ENCODE measurements at regions not wholly inside any gene's neighbourhood (a gene's known extent, or its start where the extent isn't known, plus 50 kb on each side); places are given as distances from the start of the nearest gene placed in this dataset.

DNA sequence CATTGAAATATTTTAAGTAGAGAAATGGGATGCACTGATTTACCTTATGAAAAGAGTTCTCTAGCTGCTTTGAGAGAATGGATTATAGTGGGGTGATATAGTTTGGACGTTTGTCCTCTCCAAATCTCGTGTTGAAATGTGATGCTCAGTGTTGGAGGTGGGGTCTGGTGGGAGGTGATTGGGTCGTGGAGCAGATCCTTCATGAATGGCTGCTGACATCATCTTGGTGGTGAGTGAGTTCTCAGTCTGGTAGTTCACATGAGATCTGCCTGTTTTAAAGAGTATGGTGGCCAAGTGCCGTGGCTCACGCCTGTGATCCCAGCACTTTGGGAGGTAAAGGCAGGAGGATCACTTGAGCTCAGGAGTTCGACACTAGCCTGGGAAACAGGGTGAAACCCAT, 58.7 kb upstream of the SH3RF3 start:
- no peak for TF ChIP-seq POLR2A (IDR thresholded peaks at IDR 0.05)
- TF ChIP-seq, protein P1, sequence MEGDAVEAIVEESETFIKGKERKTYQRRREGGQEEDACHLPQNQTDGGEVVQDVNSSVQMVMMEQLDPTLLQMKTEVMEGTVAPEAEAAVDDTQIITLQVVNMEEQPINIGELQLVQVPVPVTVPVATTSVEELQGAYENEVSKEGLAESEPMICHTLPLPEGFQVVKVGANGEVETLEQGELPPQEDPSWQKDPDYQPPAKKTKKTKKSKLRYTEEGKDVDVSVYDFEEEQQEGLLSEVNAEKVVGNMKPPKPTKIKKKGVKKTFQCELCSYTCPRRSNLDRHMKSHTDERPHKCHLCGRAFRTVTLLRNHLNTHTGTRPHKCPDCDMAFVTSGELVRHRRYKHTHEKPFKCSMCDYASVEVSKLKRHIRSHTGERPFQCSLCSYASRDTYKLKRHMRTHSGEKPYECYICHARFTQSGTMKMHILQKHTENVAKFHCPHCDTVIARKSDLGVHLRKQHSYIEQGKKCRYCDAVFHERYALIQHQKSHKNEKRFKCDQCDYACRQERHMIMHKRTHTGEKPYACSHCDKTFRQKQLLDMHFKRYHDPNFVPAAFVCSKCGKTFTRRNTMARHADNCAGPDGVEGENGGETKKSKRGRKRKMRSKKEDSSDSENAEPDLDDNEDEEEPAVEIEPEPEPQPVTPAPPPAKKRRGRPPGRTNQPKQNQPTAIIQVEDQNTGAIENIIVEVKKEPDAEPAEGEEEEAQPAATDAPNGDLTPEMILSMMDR (IDR thresholded peaks at IDR 0.05) = no peak
- TF ChIP-seq POLR2AphosphoS5 (IDR thresholded peaks at IDR 0.05) = no peak
- intact Hi-C loops (cut with DNase I) = no loop called here
- 65% methylated on average over 6 of the region's 6 CpGs for WGBS
- Histone ChIP-seq H3K9me3 (no peaks in the 10 kb centered on the region), H3K27me3 (replicated peaks; ENCODE audit: insufficient read depth) (no peaks in the 10 kb centered on the region), H3K27ac (no peak overlapping the region), H3K4me1 (replicated peaks) (no peaks in the 10 kb centered on the region), H3K36me3 (no peaks in the 10 kb centered on the region), H3K4me3 (no peak overlapping the region)
- no peak for DNase-seq (ENCODE audit: low spot score)

DNA sequence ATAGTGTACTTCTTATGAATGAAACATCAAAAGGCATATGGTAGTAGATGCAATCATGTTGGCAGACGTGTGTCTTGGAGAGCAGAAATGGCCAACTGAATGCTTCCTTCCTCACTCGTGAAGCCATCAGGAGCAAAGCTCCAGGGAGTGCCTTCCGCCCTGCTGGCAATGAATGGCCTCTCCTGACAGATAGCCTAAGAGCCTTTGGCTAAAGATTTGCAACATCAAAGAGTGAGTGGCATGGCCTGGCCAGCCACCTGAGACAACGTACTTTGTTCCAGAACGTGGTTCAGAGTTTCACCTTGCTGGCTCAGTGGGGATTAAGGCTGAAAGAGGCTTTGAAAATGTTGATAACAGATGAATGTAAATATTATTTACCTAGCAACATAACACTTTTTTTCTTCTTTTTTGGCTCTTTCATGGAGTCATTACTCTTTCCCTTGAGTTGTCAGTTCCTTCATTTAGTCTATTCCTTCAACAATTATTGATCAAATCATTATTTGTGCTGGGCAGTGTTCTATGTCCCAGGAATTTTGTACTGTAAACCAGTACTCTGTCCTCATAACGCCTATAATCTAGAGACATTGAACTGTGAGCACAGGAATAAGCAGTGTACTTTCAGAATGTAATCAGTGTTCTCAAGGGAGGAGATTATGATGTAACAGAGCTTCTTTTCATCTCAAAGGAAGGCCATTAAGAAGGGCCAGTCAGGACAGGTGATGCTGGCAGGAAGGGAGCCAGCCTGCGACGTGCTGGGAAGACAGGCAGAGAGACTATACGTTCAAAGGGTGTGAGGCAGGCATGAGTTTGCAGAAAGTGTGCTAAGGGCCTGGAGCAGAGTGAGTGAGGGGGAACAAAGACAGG, 59.4 kb upstream of the SH3RF3 start:
- no peak overlapping the region for H3K4me3 ChIP-seq
- no peak for DNase-seq (ENCODE audit: low spot score)
- 36% methylated on average over 9 of the region's 9 CpGs for WGBS
- intact Hi-C loops (cut with DNase I) = no loop called here
- no peaks in the 10 kb centered on the region for H3K9me3 ChIP-seq
- no peaks in the 10 kb centered on the region for H3K4me1 ChIP-seq (replicated peaks)
- no peaks in the 10 kb centered on the region for H3K27me3 ChIP-seq (replicated peaks; ENCODE audit: insufficient read depth)
- no peaks in the 10 kb centered on the region for H3K36me3 ChIP-seq
- H3K27ac ChIP-seq = no peak overlapping the region
- TF ChIP-seq POLR2A (IDR thresholded peaks at IDR 0.05) (no peak), POLR2AphosphoS5 (IDR thresholded peaks at IDR 0.05) (no peak)
- TF ChIP-seq, protein P1 (IDR thresholded peaks at IDR 0.05) = no peak

DNA sequence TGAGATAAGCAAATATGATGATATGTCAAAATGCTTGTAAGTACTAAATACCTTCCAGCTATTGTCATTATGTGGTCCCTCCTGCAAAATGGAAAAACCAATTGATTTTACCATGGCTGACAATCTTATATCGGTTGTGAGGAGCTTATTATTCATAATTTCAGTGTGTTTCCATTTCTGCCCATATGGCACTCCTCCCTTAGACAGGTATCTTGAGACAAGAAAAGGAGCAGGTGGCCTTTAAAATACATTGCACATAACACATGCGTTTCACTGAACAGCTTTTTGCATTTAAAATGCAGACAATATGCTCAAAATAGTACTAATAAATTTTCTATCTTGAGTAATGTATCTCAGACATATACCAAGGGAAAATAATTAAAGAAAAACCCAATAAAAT, 60.2 kb upstream of the SH3RF3 start:
- Histone ChIP-seq H3K9me3 (no peaks in the 10 kb centered on the region), H3K4me1 (replicated peaks) (no peaks in the 10 kb centered on the region), H3K4me3 (no peak overlapping the region), H3K27ac (no peak overlapping the region), H3K36me3 (no peaks in the 10 kb centered on the region), H3K27me3 (replicated peaks; ENCODE audit: insufficient read depth) (no peaks in the 10 kb centered on the region)
- TF ChIP-seq POLR2AphosphoS5 (IDR thresholded peaks at IDR 0.05) = no peak
- TF ChIP-seq, protein P1 (IDR thresholded peaks at IDR 0.05) = no peak
- no peak for TF ChIP-seq POLR2A (IDR thresholded peaks at IDR 0.05)
- intact Hi-C loops (cut with DNase I) = no loop called here
- DNase-seq (ENCODE audit: low spot score) = no peak
- 75% methylated on average over 2 of the region's 2 CpGs for whole genome bisulfite sequencing

DNA sequence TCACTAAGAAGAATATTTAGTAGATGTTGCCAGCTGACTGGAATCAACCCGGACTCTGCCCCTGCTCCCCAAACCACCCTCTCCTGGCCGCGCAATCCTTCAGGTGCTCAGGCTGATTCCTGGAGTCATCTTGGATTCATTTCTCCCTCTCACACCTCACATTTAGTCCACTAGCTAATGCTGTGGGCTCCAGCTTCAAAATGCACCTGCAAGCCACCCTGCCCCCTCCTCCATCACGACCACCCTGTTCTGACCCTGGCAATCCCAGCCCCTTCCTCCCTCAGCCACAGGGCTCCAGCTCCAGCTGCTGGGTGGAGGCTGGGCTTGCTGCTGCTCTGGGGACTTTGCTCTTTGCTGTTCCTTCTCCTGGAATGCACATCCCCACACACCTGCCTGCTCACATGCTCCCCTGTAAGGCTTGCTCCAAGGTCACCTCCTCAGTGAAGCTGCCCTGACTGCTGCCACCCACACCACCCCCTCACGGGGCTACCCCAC, 61.3 kb upstream of the SH3RF3 start:
- H3K27me3 ChIP-seq (replicated peaks; ENCODE audit: insufficient read depth) = no peaks in the 10 kb centered on the region
- H3K9me3 ChIP-seq = no peaks in the 10 kb centered on the region
- TF ChIP-seq POLR2A (IDR thresholded peaks at IDR 0.05) (no peak), POLR2AphosphoS5 (IDR thresholded peaks at IDR 0.05) (no peak)
- TF ChIP-seq, protein P1 (IDR thresholded peaks at IDR 0.05) = no peak
- no peak for DNase-seq (ENCODE audit: low spot score)
- H3K36me3 ChIP-seq = no peaks in the 10 kb centered on the region
- H3K4me3 ChIP-seq = no peak overlapping the region
- intact Hi-C loops (cut with DNase I) = no loop called here
- 80% methylated on average over 5 of the region's 5 CpGs for WGBS
- H3K27ac ChIP-seq = no peak overlapping the region
- no peaks in the 10 kb centered on the region for H3K4me1 ChIP-seq (replicated peaks)
